Liver (tissue), 7 donors: ENCODE measurements at regions not wholly inside any gene's neighbourhood (a gene's known extent, or its start where the extent isn't known, plus 50 kb on each side); places are given as distances from the start of the nearest gene placed in this dataset.

ENCODE experiments used
- DNase-seq: peaks from one replicate; pipeline ENCODE4 v3.0.0-alpha.2; 2017; ENCODE audit warnings: low spot score
- H3K27ac ChIP-seq, 2 donors: one replicate each; pipeline ENCODE4 v1.7.0; 2013; ENCODE audit warnings: inconsistent platforms in 2 of 2, low read length in 2 of 2, control low read depth in 1 of 2, low read depth in 1 of 2, mild to moderate bottlenecking in 1 of 2
- H3K27me3 ChIP-seq, 4 donors: one replicate each; pipeline versions ENCODE4 v1.6.1 to v1.7.0; 2013; ENCODE audit warnings: low read length in 3 of 4, inconsistent platforms in 1 of 4, mild to moderate bottlenecking in 1 of 4, moderate library complexity in 1 of 4; ENCODE audit not compliant: control insufficient read depth in 4 of 4, insufficient read depth in 4 of 4
- H3K36me3 ChIP-seq, 4 donors: one replicate each; pipeline versions ENCODE4 v1.6.1 to v1.7.0; 2013; ENCODE audit warnings: low read length in 3 of 4, mild to moderate bottlenecking in 3 of 4, low read depth in 1 of 4, moderate library complexity in 1 of 4; ENCODE audit not compliant: control insufficient read depth in 4 of 4, insufficient read depth in 3 of 4
- H3K4me1 ChIP-seq, 4 donors: one replicate each; pipeline versions ENCODE4 v1.6.1 to v1.7.0; 2013; ENCODE audit warnings: low read length in 3 of 4, mild to moderate bottlenecking in 3 of 4, moderate library complexity in 1 of 4; ENCODE audit not compliant: control insufficient read depth in 4 of 4, insufficient read depth in 4 of 4
- H3K4me3 ChIP-seq, 3 donors: one replicate each; pipeline versions ENCODE4 v1.6.1 to v1.7.0; 2013; ENCODE audit warnings: low read length in 3 of 3, control low read depth in 1 of 3, low read depth in 1 of 3, mild to moderate bottlenecking in 1 of 3
- H3K9ac ChIP-seq, 2 donors: one replicate each; pipeline ENCODE4 v1.7.0; 2013; ENCODE audit warnings: low read length in 2 of 2, mild to moderate bottlenecking in 2 of 2, moderate library complexity in 2 of 2, control low read depth in 1 of 2, low read depth in 1 of 2
- H3K9me3 ChIP-seq, 4 donors: one replicate each; pipeline versions ENCODE4 v1.6.1 to v1.7.0; 2013; ENCODE audit warnings: low read length in 3 of 4; ENCODE audit not compliant: control insufficient read depth in 4 of 4
- FOXA1 ChIP-seq: IDR thresholded peaks from 2 replicates; pipeline ENCODE4 v1.6.1; 2016; ENCODE audit warnings: antibody characterized with exemption
- GABPA ChIP-seq, 2 donors: IDR thresholded peaks in 1 of 2; conservative IDR thresholded peaks in 1 of 2; 2 replicates each; pipeline ENCODE4 v1.6.1; 2016; ENCODE audit warnings: antibody characterized with exemption in 2 of 2, mild to moderate bottlenecking in 1 of 2, moderate library complexity in 1 of 2
- HNF4A ChIP-seq, 2 donors: conservative IDR thresholded peaks; 2 replicates each; pipeline ENCODE4 v1.6.1; 2016; ENCODE audit warnings: antibody characterized with exemption in 2 of 2, mild to moderate bottlenecking in 2 of 2
- JUND ChIP-seq, 2 donors: IDR thresholded peaks; 2 replicates each; pipeline ENCODE4 v1.6.1; 2016; ENCODE audit warnings: antibody characterized with exemption in 2 of 2
- RAD21 ChIP-seq, 2 donors: IDR thresholded peaks; 2 replicates each; pipeline ENCODE4 v1.6.1; 2016; ENCODE audit warnings: antibody characterized with exemption in 2 of 2, mild to moderate bottlenecking in 2 of 2
- WGBS: extraction: QIAGEN DNeasy Blood & Tissue Kit; methylation state at CpG from one replicate; pipeline ENCODE4 v1.1.7; 2013; 5-methylcytosine and 5-hydroxymethylcytosine counted together
- TF ChIP-seq, protein P1 (sequence below): IDR thresholded peaks from 2 replicates; pipeline ENCODE4 v1.6.1; 2016; ENCODE audit warnings: antibody characterized with exemption
- TF ChIP-seq, protein P2 (sequence below): IDR thresholded peaks from 2 replicates; pipeline ENCODE4 v1.6.1; 2016; ENCODE audit warnings: antibody characterized with exemption, mild to moderate bottlenecking
- TF ChIP-seq, protein P3 (sequence below): IDR thresholded peaks from 2 replicates; pipeline ENCODE4 v1.6.1; 2016; ENCODE audit warnings: antibody characterized with exemption
- donor health status: healthy.
- donor health status: healthy.
- donor health status: healthy.
- donor health status: healthy.

DNA sequence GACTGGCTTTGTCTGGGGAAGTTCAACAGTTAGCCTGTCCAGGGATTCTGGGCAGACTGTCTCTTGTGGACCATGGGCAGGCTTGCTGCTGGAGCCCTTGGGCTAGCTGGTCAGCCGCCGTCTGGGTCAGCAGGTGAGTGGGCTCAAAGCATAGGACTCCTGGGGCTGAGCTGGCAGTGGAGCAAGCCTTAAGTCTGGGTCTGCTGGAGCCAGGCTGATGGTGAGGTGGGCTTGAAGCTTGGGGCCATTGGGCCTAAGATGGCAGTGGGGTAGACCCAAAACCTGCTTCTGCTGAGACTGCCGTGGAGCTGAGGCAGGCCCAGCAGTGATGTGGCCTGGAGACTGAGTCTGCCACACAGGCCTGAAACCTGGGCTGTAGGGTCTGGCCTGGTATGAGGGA lies 645.1 kb downstream of the RAPGEF2 start:
- Histone ChIP-seq H3K4me1 (no peaks in the 10 kb centered on the region), H3K4me3 (no peak overlapping the region), H3K27ac (no peak overlapping the region), H3K27me3 (no peaks in the 10 kb centered on the region), H3K36me3 (no peaks in the 10 kb centered on the region), H3K9me3 (peaks cover 0 to 9% (median 0%) of the 10 kb centered on the region in 4 donors), H3K9ac (no peak overlapping the region)
- TF ChIP-seq FOXA1 = no peak
- TF ChIP-seq, protein P1, sequence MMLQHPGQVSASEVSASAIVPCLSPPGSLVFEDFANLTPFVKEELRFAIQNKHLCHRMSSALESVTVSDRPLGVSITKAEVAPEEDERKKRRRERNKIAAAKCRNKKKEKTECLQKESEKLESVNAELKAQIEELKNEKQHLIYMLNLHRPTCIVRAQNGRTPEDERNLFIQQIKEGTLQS = no peak
- TF ChIP-seq JUND (IDR thresholded peaks at IDR 0.05) = no peak
- TF ChIP-seq HNF4A (conservative IDR thresholded peaks at IDR 0.05) = no peak
- TF ChIP-seq, protein P2, sequence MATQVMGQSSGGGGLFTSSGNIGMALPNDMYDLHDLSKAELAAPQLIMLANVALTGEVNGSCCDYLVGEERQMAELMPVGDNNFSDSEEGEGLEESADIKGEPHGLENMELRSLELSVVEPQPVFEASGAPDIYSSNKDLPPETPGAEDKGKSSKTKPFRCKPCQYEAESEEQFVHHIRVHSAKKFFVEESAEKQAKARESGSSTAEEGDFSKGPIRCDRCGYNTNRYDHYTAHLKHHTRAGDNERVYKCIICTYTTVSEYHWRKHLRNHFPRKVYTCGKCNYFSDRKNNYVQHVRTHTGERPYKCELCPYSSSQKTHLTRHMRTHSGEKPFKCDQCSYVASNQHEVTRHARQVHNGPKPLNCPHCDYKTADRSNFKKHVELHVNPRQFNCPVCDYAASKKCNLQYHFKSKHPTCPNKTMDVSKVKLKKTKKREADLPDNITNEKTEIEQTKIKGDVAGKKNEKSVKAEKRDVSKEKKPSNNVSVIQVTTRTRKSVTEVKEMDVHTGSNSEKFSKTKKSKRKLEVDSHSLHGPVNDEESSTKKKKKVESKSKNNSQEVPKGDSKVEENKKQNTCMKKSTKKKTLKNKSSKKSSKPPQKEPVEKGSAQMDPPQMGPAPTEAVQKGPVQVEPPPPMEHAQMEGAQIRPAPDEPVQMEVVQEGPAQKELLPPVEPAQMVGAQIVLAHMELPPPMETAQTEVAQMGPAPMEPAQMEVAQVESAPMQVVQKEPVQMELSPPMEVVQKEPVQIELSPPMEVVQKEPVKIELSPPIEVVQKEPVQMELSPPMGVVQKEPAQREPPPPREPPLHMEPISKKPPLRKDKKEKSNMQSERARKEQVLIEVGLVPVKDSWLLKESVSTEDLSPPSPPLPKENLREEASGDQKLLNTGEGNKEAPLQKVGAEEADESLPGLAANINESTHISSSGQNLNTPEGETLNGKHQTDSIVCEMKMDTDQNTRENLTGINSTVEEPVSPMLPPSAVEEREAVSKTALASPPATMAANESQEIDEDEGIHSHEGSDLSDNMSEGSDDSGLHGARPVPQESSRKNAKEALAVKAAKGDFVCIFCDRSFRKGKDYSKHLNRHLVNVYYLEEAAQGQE = no peak
- WGBS = 93% methylated on average over 3 of the region's 3 CpGs
- DNase-seq = no peak

DNA sequence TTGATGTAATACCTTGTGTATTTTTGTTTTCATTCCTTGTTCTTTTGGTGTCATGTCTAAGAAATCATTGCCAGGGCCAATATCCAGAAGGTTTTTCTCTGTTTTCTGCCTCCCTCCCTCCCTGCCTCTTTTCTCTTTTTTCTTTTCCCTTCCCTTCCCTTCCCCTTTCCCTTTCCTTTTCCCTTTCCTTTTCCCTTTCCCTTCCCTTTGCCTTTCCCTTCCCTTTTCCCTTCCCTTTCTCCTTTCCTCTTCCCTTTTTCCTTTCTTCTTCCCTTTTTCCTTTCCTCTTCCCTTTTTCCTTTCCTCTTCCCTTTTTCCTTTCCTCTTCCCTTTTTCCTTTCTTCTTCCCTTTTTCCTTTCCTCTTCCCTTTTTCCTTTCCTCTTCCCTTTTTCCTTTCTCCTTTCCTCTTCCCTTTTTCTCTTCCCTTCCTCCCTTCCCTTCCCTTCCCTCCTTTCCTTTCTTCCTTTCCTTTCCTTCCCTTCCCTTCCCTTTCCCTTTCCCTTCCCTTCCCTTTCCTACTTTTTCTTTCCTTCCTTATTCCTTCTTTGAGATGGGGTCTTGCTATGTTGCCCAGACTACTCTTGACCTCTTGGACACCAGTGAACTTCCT lies 646.1 kb downstream of the RAPGEF2 start:
- Histone ChIP-seq H3K4me3 (no peak overlapping the region), H3K9me3 (peaks cover 0 to 9% (median 0%) of the 10 kb centered on the region in 4 donors), H3K27ac (no peak overlapping the region), H3K36me3 (no peaks in the 10 kb centered on the region), H3K27me3 (no peaks in the 10 kb centered on the region), H3K9ac (no peak overlapping the region), H3K4me1 (no peaks in the 10 kb centered on the region)
- no peak for DNase-seq
- TF ChIP-seq, protein P1 = no peak
- TF ChIP-seq RAD21 (IDR thresholded peaks at IDR 0.05) (no peak), GABPA (IDR thresholded peaks at IDR 0.05 in 1 of 2, conservative IDR thresholded peaks at IDR 0.05 in 1 of 2) (no peak)
- TF ChIP-seq, protein P3, sequence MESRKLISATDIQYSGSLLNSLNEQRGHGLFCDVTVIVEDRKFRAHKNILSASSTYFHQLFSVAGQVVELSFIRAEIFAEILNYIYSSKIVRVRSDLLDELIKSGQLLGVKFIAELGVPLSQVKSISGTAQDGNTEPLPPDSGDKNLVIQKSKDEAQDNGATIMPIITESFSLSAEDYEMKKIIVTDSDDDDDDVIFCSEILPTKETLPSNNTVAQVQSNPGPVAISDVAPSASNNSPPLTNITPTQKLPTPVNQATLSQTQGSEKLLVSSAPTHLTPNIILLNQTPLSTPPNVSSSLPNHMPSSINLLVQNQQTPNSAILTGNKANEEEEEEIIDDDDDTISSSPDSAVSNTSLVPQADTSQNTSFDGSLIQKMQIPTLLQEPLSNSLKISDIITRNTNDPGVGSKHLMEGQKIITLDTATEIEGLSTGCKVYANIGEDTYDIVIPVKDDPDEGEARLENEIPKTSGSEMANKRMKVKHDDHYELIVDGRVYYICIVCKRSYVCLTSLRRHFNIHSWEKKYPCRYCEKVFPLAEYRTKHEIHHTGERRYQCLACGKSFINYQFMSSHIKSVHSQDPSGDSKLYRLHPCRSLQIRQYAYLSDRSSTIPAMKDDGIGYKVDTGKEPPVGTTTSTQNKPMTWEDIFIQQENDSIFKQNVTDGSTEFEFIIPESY = no peak
- TF ChIP-seq, protein P2 = no peak
